ENCODE measurements at regions not wholly inside any gene's neighbourhood (a gene's known extent, or its start where the extent isn't known, plus 50 kb on each side); places are given as distances from the start of the nearest gene placed in this dataset.

DNA sequence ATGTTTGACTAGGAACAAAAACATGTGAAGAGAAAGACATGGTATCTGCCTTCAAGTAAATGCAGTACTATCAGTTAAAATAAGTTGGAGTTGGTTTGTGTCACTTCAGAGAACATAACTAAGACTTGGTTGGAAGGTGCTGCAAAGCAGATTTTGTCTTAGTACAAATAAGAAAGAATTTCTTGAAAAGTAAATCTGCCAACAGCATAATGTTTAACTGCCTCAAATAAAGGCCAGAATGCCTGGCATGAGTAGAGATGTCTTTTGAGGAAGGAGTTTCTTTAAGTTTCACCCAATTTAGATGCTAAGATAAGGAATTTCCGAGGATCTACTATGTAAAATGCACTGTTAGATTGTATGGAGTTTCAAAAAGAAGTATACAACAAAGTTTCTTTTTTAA lies 409.7 kb downstream of the PIK3C3 start:
- Histone ChIP-seq H3K4me2 (no peak overlapping the region), H3K4me1 (ENCODE audit: control insufficient read depth in 1 of 2, insufficient read depth in 2 of 2, low read depth in 1 of 2, low read length in 1 of 2) (no peaks in the 10 kb centered on the region), H2AFZ (ENCODE audit: low read depth) (no peak overlapping the region), H3K9me2 (no peaks in the 10 kb centered on the region), H3K9me3 (no peaks in the 10 kb centered on the region), H3K4me3 (ENCODE audit: low read depth in 2 of 2, low read length in 1 of 2) (no peak overlapping the region), H3F3A (replicated peaks; ENCODE audit: insufficient read depth) (no peaks in the 10 kb centered on the region), H3K9ac (no peak overlapping the region), H3K27me3 (ENCODE audit: insufficient read depth) (no peaks in the 10 kb centered on the region), H3K79me2 (ENCODE audit: insufficient read depth) (no peaks in the 10 kb centered on the region), H3K36me3 (replicated peaks in 1 of 2; ENCODE audit: control insufficient read depth in 1 of 2, insufficient read depth in 2 of 2, low read length in 1 of 2) (no peaks in the 10 kb centered on the region), H3K27ac (ENCODE audit: low read depth in 2 of 2, low read length in 1 of 2) (no peak overlapping the region), H4K20me1 (ENCODE audit: insufficient read depth) (no peaks in the 10 kb centered on the region)
- ChIA-PET CTCF (no interaction called here), POLR2A (no interaction called here)
- WGBS (ENCODE audit: low lambda C conversion rate) = 6% methylated on average over 1 of the region's 1 CpG
- DNase-seq = no peak
- TF ChIP-seq FOXJ3 (CRISPR knock-in tag; IDR thresholded peaks at IDR 0.05) (no peak), ELF1 (IDR thresholded peaks at IDR 0.05) (no peak), YY1 (IDR thresholded peaks at IDR 0.05; ENCODE audit: low read depth) (no peak), RXRA (IDR thresholded peaks at IDR 0.05; ENCODE audit: borderline replicate concordance, low read depth) (no peak), NFIC (IDR thresholded peaks at IDR 0.05; ENCODE audit: borderline replicate concordance) (no peak), EP300 (IDR thresholded peaks at IDR 0.05; ENCODE audit: borderline replicate concordance in 1 of 2, low read depth in 1 of 2, low read length in 1 of 2) (no peak), GATA2 (CRISPR knock-in tag; IDR thresholded peaks at IDR 0.05) (no peak), FOXM1 (IDR thresholded peaks at IDR 0.05; ENCODE audit: low read depth) (no peak), TAF1 (IDR thresholded peaks at IDR 0.05; ENCODE audit: borderline replicate concordance, low read depth, low read length) (no peak), SMC3 (IDR thresholded peaks at IDR 0.05; ENCODE audit: low read depth, low read length) (no peak), SIN3A (IDR thresholded peaks at IDR 0.05; ENCODE audit: borderline replicate concordance, low read depth, low read length) (no peak), RFX5 (IDR thresholded peaks at IDR 0.05; ENCODE audit: low read length) (no peak), EZH2phosphoT487 (IDR thresholded peaks at IDR 0.05; ENCODE audit: borderline replicate concordance, low read depth) (no peak), FOSL2 (IDR thresholded peaks at IDR 0.05; ENCODE audit: borderline replicate concordance, low read depth) (no peak), MEF2A (IDR thresholded peaks at IDR 0.05; ENCODE audit: borderline replicate concordance, low read depth) (no peak), JUND (IDR thresholded peaks at IDR 0.05) (no peak)
- TF ChIP-seq, protein P1, sequence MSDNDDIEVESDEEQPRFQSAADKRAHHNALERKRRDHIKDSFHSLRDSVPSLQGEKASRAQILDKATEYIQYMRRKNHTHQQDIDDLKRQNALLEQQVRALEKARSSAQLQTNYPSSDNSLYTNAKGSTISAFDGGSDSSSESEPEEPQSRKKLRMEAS (IDR thresholded peaks at IDR 0.05; ENCODE audit: low read depth) = no peak
- TF ChIP-seq, protein P2, sequence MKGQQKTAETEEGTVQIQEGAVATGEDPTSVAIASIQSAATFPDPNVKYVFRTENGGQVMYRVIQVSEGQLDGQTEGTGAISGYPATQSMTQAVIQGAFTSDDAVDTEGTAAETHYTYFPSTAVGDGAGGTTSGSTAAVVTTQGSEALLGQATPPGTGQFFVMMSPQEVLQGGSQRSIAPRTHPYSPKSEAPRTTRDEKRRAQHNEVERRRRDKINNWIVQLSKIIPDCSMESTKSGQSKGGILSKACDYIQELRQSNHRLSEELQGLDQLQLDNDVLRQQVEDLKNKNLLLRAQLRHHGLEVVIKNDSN (IDR thresholded peaks at IDR 0.05; ENCODE audit: borderline replicate concordance, low read depth) = no peak
- TF ChIP-seq, protein P3, sequence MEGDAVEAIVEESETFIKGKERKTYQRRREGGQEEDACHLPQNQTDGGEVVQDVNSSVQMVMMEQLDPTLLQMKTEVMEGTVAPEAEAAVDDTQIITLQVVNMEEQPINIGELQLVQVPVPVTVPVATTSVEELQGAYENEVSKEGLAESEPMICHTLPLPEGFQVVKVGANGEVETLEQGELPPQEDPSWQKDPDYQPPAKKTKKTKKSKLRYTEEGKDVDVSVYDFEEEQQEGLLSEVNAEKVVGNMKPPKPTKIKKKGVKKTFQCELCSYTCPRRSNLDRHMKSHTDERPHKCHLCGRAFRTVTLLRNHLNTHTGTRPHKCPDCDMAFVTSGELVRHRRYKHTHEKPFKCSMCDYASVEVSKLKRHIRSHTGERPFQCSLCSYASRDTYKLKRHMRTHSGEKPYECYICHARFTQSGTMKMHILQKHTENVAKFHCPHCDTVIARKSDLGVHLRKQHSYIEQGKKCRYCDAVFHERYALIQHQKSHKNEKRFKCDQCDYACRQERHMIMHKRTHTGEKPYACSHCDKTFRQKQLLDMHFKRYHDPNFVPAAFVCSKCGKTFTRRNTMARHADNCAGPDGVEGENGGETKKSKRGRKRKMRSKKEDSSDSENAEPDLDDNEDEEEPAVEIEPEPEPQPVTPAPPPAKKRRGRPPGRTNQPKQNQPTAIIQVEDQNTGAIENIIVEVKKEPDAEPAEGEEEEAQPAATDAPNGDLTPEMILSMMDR (IDR thresholded peaks at IDR 0.05) = no peak
- TF ChIP-seq, protein P4, sequence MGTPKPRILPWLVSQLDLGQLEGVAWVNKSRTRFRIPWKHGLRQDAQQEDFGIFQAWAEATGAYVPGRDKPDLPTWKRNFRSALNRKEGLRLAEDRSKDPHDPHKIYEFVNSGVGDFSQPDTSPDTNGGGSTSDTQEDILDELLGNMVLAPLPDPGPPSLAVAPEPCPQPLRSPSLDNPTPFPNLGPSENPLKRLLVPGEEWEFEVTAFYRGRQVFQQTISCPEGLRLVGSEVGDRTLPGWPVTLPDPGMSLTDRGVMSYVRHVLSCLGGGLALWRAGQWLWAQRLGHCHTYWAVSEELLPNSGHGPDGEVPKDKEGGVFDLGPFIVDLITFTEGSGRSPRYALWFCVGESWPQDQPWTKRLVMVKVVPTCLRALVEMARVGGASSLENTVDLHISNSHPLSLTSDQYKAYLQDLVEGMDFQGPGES (IDR thresholded peaks at IDR 0.05; ENCODE audit: low read depth, low read length) = no peak
